ENCODE measurements at regions not wholly inside any gene's neighbourhood (a gene's known extent, or its start where the extent isn't known, plus 50 kb on each side); places are given as distances from the start of the nearest gene placed in this dataset.

DNA sequence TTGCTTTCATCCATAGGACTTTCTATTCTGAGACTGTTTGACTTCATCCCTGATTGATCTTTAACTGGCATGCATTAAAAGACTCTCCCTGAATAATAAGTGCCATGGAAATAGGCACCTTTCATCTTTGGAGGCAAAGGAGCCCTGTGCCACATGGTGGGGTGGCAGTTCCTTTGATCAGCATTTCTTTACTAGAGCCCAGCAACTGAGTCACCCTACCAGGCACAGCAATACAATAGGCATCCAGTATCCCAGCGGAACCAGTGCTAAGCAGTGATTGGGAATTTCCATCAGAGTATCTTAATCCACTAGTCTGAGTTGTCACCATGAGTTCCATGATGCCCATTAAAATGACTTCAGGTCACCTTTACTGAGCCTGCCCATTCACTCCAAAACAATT lies 476.1 kb upstream of the MPDZ start:
- TF ChIP-seq, protein P1, sequence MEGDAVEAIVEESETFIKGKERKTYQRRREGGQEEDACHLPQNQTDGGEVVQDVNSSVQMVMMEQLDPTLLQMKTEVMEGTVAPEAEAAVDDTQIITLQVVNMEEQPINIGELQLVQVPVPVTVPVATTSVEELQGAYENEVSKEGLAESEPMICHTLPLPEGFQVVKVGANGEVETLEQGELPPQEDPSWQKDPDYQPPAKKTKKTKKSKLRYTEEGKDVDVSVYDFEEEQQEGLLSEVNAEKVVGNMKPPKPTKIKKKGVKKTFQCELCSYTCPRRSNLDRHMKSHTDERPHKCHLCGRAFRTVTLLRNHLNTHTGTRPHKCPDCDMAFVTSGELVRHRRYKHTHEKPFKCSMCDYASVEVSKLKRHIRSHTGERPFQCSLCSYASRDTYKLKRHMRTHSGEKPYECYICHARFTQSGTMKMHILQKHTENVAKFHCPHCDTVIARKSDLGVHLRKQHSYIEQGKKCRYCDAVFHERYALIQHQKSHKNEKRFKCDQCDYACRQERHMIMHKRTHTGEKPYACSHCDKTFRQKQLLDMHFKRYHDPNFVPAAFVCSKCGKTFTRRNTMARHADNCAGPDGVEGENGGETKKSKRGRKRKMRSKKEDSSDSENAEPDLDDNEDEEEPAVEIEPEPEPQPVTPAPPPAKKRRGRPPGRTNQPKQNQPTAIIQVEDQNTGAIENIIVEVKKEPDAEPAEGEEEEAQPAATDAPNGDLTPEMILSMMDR (IDR thresholded peaks at IDR 0.05; ENCODE audit: low read depth, low read length) = no peak
- no peak for TF ChIP-seq EZH2phosphoT487 (IDR thresholded peaks at IDR 0.05; ENCODE audit: low read depth)

All from OCI-LY3 (cell line).